Stimulated activated naive B cell treated with anti-CD40 and anti-IgM and Interleukin-4, amounts not matched to agents 10 μg/mL and 1 μg/mL and 100 μg/mL, for 72 hours (primary cell): ENCODE measurements at regions not wholly inside any gene's neighbourhood (a gene's known extent, or its start where the extent isn't known, plus 50 kb on each side); places are given as distances from the start of the nearest gene placed in this dataset.

Source experiments
- ATAC-seq, 2 donors: fragments of 150-1000 bp; cut with Tn5 transposase; replicated peaks; 2 replicates each; pipeline ENCODE4 v1.10.0; 2021; ENCODE audit warnings: moderate library complexity in 1 of 2
- DNase-seq: peaks from one replicate; pipeline ENCODE4 v3.0.0; 2021
- H3K27ac Mint-ChIP-seq: one replicate; pipeline ENCODE4 v1.8.0; 2022; ENCODE audit warnings: mild to moderate bottlenecking, mixed read lengths
- H3K27me3 Mint-ChIP-seq, 2 donors: one replicate each; pipeline ENCODE4 v1.8.0; 2022; ENCODE audit warnings: mixed read lengths in 2 of 2
- H3K36me3 Mint-ChIP-seq, 2 donors: one replicate each; pipeline ENCODE4 v1.8.0; 2022; ENCODE audit warnings: mixed read lengths in 2 of 2, mild to moderate bottlenecking in 1 of 2
- H3K4me1 Mint-ChIP-seq, 2 donors: one replicate each; pipeline ENCODE4 v1.8.0; 2022; ENCODE audit warnings: mixed read lengths in 2 of 2, mild to moderate bottlenecking in 1 of 2
- H3K4me3 Mint-ChIP-seq, 2 donors: one replicate each; pipeline ENCODE4 v1.8.0; 2022; ENCODE audit warnings: mild to moderate bottlenecking in 2 of 2, mixed read lengths in 2 of 2, moderate library complexity in 1 of 2
- H3K9me3 Mint-ChIP-seq, 2 donors: one replicate each; pipeline ENCODE4 v1.8.0; 2022; ENCODE audit warnings: mixed read lengths in 2 of 2, mild to moderate bottlenecking in 1 of 2

- Mint-ChIP-seq H3K9me3 (peaks cover 4 to 6% of the 10 kb centered on the region in 2 donors), H3K27me3 (no peaks in the 10 kb centered on the region), H3K27ac (no peak overlapping the region), H3K4me3 (no peak overlapping the region), H3K36me3 (peaks cover 16 to 25% of the 10 kb centered on the region in 2 donors), H3K4me1 (peaks cover 14 to 22% of the 10 kb centered on the region in 2 donors)
- ATAC-seq (no peak), DNase-seq (no peak)
Measured at GRCh38 chr5:137808503-137809135, 54.5 kb upstream of the HNRNPA0 start.

GRCh38 chr5:137815202-137815990 lies 52.3 kb upstream of the MYOT start:
- H3K4me3 Mint-ChIP-seq: no peak overlapping the region
- DNase-seq: no peak
- no peak for ATAC-seq
- no peaks in the 10 kb centered on the region for H3K27me3 Mint-ChIP-seq
- H3K4me1 Mint-ChIP-seq: no peaks in the 10 kb centered on the region
- H3K27ac Mint-ChIP-seq: peak overlapping the region; percentile 25
- peaks cover 21 to 28% of the 10 kb centered on the region in 2 donors for H3K36me3 Mint-ChIP-seq
- peaks cover 4 to 6% of the 10 kb centered on the region in 2 donors for H3K9me3 Mint-ChIP-seq
